NCI-H2227 treated with DMSO at 0.1 percent for 48 hours (cell line): ENCODE measurements at regions not wholly inside any gene's neighbourhood (a gene's known extent, or its start where the extent isn't known, plus 50 kb on each side); places are given as distances from the start of the nearest gene placed in this dataset.
"Not testable (repeated sequence)": the region's sequence is repeated elsewhere in the genome, so short reads cannot be mapped to it uniquely, and the experiment has no call there.

Source experiments
- DNase-seq: peaks from one replicate; lab custom pipeline; 2025; lab: John Stamatoyannopoulos, UW

DNA sequence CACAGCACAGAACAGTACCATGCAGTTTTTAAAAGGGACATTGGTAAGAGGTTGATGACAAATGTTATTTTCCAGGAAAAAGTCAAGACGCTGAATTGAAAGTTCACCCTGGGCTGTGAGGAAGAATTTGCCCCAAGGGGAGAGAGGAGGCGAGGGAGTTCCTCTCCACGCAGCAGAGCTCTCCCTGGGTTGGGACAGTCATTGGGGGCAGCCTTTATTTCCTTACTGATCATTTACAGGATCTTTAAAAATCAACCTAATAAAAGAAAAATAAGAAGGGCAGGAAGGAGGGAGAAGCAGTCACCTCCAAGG lies 49.9 kb upstream of the WNT7B start:
- no peak for DNase-seq

GRCh38 chr22:46027211-46028105 lies 50.5 kb upstream of the WNT7B start:
- DNase-seq, result no peak

DNA sequence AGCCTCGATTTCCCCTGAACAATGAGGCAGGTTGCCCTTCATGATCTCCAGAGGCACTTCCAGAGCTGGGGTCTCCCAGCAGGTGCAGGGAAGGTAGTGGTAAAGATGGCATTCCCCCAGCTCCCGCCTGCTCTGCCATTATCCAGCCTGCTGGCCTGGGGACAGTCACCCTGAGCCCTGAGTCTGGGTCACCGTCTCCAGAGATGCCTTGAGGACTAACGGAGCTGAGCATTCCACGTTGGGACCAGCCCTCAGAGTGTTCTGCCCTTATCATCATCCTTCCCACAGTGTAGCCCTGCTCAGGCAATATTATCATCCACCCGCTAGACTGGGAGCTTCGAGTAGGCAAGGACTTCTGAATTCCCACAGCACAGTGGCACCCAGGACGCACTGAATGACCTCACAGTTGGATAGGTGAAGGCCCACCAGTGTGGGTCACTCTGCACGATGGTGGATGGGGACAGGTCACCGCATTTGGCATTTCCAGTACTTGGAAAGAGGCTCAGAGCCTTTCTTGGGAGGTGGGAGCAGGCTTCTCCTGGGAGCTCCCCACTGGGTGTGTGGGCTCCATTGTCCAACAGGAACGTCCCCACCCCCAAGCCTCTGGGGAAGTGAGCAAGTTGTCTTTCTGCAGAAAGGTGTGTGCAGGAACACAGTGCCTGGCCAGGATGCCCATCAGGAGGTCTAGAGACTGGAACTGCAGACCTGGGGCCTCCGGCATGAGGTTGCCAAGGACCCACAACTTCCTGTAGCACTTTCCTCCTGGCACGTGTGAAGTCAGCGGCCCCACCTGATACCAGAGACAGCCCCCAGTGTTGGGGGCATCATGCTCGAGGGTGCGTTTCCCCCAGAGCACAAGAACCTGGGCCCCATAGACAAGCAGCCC lies 51.4 kb upstream of the WNT7B start:
- no peak for DNase-seq

DNA sequence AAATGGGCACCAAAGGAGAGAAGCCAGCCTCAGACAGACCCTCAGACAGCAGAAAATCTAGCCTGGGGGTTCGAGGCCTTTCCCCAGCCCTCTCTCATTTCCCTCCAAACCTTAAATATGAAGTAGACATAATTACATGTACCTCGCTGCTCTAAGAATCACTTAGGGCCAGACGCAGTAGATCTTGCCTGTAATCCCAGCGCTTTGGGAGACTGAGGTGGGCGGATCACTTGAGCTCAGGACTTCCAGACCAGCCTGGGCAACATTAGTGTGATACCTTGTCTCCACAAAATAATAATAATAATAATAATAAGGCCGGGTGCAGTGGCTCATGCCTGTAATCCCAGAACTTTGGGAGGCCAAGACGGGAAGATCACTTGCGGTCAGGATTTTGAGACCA lies 52.1 kb upstream of the WNT7B start:
- no peak for DNase-seq

- DNase-seq, result no peak
Measured at GRCh38 chr22:46029574-46030200, 52.7 kb upstream of the WNT7B start.

GRCh38 chr22:46030231-46030880 lies 53.4 kb upstream of the WNT7B start:
- DNase-seq, result no peak

GRCh38 chr22:46031066-46031465 lies 54.1 kb upstream of the WNT7B start:
- no peak for DNase-seq

GRCh38 chr22:46031557-46031956 lies 54.6 kb upstream of the WNT7B start:
- no peak for DNase-seq

DNA sequence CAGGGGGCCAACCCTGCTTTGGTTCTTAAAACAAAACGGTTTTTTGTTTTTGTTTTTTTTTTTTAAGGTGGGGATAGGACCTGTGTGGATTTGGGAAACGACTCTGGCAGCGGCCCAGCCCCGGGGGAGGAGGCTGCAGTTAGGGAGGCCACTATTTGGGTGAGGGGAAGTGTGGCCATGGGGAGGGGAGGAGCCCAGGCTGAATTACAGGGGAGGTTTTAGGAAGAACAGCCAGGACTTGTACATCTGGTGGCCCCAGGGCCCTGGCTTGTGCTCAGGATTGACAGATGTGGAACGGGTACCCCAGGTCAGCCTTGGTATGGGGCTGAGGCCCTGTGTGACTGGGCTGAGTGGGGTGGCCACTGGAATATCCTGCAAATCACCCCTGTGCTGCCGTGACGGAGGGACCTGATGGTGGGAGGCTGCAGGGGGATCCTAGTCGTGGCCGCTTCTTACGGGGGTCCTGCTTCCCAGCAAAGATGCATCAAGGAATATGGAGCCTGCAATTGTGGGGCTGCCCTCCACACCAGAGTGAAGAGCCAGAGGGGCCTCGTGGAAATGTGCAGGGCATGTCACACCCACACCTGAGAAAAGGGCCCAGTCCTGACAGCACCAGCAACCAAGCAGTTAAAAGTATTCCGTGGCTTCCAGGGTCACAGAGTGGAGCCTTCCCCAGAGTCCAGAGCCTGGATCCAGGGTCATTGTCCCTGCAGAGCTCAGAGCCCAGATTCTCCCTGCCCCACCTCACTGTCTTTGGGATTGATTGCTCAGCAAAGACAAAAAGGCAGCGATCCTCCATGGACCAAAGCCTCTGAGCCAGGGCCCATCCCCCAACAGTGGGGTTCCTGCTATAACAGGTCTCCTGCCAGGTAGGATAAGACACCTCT lies 55.2 kb upstream of the WNT7B start:
- DNase-seq, result no peak

DNA sequence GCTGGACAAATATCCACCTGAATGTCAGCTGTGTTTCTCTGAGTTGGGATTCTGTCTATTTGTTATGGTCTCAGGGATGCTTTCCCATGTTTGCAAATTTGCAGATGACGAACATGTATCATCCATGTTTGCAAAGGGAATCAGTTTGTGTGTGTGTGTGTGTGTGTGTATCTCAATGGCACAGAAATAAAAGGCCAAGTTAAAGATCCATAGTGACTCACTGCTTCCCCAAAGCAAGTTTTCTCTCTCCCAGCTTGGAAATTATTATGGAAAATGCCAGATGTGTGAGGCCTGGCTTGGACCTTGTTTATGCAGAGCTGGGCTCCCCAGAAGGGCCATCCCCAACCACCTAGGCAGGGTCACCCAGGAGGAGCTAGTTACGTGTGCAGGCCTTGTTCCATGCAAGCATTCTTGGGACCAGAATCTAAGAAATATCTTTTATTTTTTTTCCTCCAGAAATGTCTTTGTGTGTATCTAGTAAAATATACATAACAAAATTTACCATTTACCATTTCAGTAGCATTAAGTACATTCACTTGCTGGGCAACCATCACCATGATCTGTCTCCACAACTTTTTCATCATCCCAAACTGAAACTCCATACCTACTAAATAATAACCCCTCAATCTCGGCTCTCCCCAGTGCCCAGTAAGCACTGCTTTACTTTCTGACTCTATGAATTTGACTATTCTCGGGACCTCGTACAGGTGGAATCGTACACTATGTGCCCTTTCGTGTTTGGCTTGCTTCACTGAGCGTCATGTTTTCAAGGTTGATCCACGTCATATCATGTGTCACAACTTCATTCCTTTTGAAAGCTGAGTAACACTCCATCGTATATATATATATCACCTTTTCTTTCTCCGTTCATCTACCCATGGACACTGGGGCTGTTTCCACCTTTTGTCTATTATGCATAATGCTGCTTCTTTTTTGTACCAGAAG lies 56.6 kb upstream of the WNT7B start:
- DNase-seq, result no peak

DNA sequence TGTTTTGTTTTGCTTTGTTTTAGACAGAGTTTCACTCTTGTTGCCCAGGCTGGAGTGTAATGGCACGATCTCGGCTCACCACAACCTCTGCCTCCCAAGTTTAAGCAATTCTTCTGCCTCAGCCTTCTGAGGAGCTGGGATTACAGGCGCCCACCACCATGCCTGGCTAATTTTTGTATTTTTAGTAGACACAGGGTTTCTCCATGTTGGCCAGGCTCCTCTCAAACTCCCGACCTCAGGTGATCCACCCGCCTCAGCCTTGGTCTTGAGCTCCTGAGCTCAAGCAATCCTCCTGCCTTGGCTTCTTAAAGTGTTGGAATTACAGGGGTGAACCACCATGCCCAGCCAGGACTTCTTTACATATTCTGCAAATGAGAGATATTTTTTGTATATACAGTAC lies 57.5 kb upstream of the WNT7B start:
- not testable (repeated sequence) for DNase-seq

- no peak for DNase-seq
Measured at GRCh38 chr22:46035380-46035741, 58.4 kb upstream of the WNT7B start.

- peak; percentile 94 for DNase-seq
Measured at GRCh38 chr22:46035742-46036557, 59.0 kb upstream of the WNT7B start.

GRCh38 chr22:46036558-46037408 lies 59.8 kb upstream of the WNT7B start:
- DNase-seq, result no peak

DNA sequence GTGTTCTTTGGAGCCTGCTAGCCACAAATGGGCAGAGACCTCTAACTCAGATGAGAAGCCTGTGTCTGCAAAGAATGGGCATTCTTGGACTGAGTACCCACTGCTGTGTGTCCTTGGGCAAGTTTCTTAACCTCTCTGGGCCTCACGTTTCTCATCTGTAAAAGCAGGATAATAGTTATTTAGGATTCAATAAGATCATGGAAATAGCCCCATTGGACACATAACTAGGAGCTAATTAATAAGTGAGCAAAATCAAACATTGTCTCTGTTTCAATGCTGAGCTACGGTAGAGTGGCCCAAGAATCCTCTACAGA lies 61.2 kb upstream of the WNT7B start:
- DNase-seq, result no peak

GRCh38 chr22:46038516-46039430 lies 61.8 kb upstream of the WNT7B start:
- no peak for DNase-seq

GRCh38 chr22:46039535-46039934 lies 62.6 kb upstream of the WNT7B start:
- DNase-seq, result no peak
